OCI-LY1 (cell line): ENCODE measurements at regions not wholly inside any gene's neighbourhood (a gene's known extent, or its start where the extent isn't known, plus 50 kb on each side); places are given as distances from the start of the nearest gene placed in this dataset.

ENCODE experiments used
- H2AFZ ChIP-seq: fragments of 200-600 bp; sonication (generic), shearing (Covaris generic); 2 replicates; pipeline ENCODE4 v1.6.0; 2014; ENCODE audit warnings: antibody characterized with exemption, mild to moderate bottlenecking, low read length
- H3F3A ChIP-seq: fragments of 200-600 bp; sonication (generic), shearing (Covaris generic); 2 replicates; pipeline ENCODE4 v1.6.0; 2014; ENCODE audit warnings: mild to moderate bottlenecking, antibody characterized with exemption, low read length, moderate library complexity; ENCODE audit not compliant: insufficient read depth
- H3K27ac ChIP-seq: fragments of 200-600 bp; sonication (generic); 2 replicates; pipeline ENCODE4 v1.5.1; 2014; ENCODE audit warnings: low read length, mixed run types, mild to moderate bottlenecking, low read depth; ENCODE audit not compliant: poor library complexity, severe bottlenecking
- H3K27me3 ChIP-seq: fragments of 200-600 bp; sonication (generic); 2 replicates; pipeline ENCODE4 v1.6.0; 2014; ENCODE audit warnings: antibody characterized with exemption, mild to moderate bottlenecking, low read length, moderate library complexity; ENCODE audit not compliant: insufficient read depth
- H3K36me3 ChIP-seq: fragments of 200-600 bp; sonication (generic); 2 replicates; pipeline ENCODE4 v1.6.1; 2014; ENCODE audit warnings: mild to moderate bottlenecking, antibody characterized with exemption, low read length, moderate library complexity, mixed read lengths; ENCODE audit not compliant: insufficient read depth
- H3K4me1 ChIP-seq: fragments of 200-600 bp; sonication (generic); 2 replicates; pipeline ENCODE4 v1.5.1; 2014; ENCODE audit warnings: mild to moderate bottlenecking, low read length, moderate library complexity; ENCODE audit not compliant: insufficient read depth, severe bottlenecking
- H3K4me2 ChIP-seq: fragments of 200-600 bp; sonication (generic), shearing (Covaris generic); 2 replicates; pipeline ENCODE4 v1.6.1; 2014; ENCODE audit warnings: low read length
- H3K4me3 ChIP-seq: fragments of 200-600 bp; sonication (generic); 2 replicates; pipeline ENCODE4 v1.5.1; 2014; ENCODE audit warnings: low read length, low read depth, mild to moderate bottlenecking, mixed read lengths; ENCODE audit not compliant: poor library complexity, severe bottlenecking
- H3K79me2 ChIP-seq: fragments of 200-600 bp; shearing (Covaris generic); 2 replicates; pipeline ENCODE4 v1.6.1; 2016; ENCODE audit warnings: mixed run types, low read length, mixed read lengths; ENCODE audit not compliant: insufficient read depth
- H3K9ac ChIP-seq: fragments of 200-600 bp; sonication (generic), shearing (Covaris generic); 2 replicates; pipeline ENCODE4 v1.6.1; 2014; ENCODE audit warnings: mild to moderate bottlenecking, low read length, mixed read lengths
- H3K9me2 ChIP-seq: fragments of 200-600 bp; sonication (generic), shearing (Covaris generic); 2 replicates; pipeline ENCODE4 v1.6.1; 2014; ENCODE audit warnings: low read depth, mild to moderate bottlenecking, low read length, mixed read lengths
- H3K9me3 ChIP-seq: fragments of 200-600 bp; shearing (Covaris generic); 2 replicates; pipeline ENCODE4 v1.6.1; 2014; ENCODE audit warnings: low read length, mixed read lengths
- H4K20me1 ChIP-seq: fragments of 200-600 bp; sonication (generic), shearing (Covaris generic); 2 replicates; pipeline ENCODE4 v1.6.0; 2016; ENCODE audit warnings: mild to moderate bottlenecking, low read length; ENCODE audit not compliant: insufficient read depth
- EZH2 ChIP-seq: fragments of 200-600 bp; sonication (generic), shearing (Covaris generic); IDR thresholded peaks from 2 replicates; pipeline ENCODE4 v1.8.0; 2017; ENCODE audit warnings: borderline replicate concordance, mixed run types, mild to moderate bottlenecking, antibody characterized with exemption, low read length, moderate library complexity, mixed read lengths
- TF ChIP-seq, protein P1 (sequence below): fragments of 200-600 bp; sonication (generic), shearing (Covaris generic); IDR thresholded peaks from 2 replicates; pipeline ENCODE4 v1.5.1; 2017; ENCODE audit warnings: mild to moderate bottlenecking, antibody characterized with exemption, low read length, moderate library complexity, mixed read lengths

- Histone ChIP-seq H3F3A (no peaks in the 10 kb centered on the region), H2AFZ (no peak overlapping the region), H3K4me2 (no peak overlapping the region), H3K9me2 (no peaks in the 10 kb centered on the region), H3K36me3 (no peaks in the 10 kb centered on the region), H3K9me3 (peaks cover 10% of the 10 kb centered on the region), H3K27me3 (no peaks in the 10 kb centered on the region), H3K4me3 (no peak overlapping the region), H3K9ac (no peak overlapping the region), H3K4me1 (no peaks in the 10 kb centered on the region), H4K20me1 (no peaks in the 10 kb centered on the region), H3K79me2 (no peaks in the 10 kb centered on the region), H3K27ac (no peak overlapping the region)
- TF ChIP-seq EZH2 = no peak
- TF ChIP-seq, protein P1, sequence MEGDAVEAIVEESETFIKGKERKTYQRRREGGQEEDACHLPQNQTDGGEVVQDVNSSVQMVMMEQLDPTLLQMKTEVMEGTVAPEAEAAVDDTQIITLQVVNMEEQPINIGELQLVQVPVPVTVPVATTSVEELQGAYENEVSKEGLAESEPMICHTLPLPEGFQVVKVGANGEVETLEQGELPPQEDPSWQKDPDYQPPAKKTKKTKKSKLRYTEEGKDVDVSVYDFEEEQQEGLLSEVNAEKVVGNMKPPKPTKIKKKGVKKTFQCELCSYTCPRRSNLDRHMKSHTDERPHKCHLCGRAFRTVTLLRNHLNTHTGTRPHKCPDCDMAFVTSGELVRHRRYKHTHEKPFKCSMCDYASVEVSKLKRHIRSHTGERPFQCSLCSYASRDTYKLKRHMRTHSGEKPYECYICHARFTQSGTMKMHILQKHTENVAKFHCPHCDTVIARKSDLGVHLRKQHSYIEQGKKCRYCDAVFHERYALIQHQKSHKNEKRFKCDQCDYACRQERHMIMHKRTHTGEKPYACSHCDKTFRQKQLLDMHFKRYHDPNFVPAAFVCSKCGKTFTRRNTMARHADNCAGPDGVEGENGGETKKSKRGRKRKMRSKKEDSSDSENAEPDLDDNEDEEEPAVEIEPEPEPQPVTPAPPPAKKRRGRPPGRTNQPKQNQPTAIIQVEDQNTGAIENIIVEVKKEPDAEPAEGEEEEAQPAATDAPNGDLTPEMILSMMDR = no peak
Observed at GRCh38 chr2:129915303-129915840, 64.1 kb upstream of the RAB6C start.

DNA sequence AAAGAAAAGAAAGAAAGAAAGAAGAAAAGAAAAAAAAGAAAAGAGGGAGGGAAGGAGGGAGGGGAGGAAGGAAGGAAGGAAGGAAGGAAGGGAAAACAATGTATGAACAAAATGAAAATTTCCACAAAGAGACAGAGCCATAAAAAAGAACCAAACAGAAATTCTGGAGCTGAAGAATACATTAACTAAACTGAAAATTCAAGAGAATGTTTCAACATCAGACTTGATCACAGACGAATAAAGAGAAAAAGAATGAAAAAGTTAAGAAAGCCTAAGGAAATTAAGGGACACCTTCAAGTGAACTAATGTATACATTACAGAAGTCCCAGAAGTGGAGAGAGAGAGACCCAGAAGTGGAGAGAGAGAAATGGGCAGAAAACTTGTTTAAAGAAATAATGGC is 60.9 kb upstream of the RAB6C start:
- Histone ChIP-seq H3K9me3 (peaks cover 10% of the 10 kb centered on the region), H3F3A (no peaks in the 10 kb centered on the region), H3K9me2 (no peaks in the 10 kb centered on the region), H2AFZ (no peak overlapping the region), H3K9ac (no peak overlapping the region), H3K4me1 (no peaks in the 10 kb centered on the region), H3K79me2 (no peaks in the 10 kb centered on the region), H3K4me3 (no peak overlapping the region), H3K36me3 (no peaks in the 10 kb centered on the region), H3K27ac (no peak overlapping the region), H3K4me2 (no peak overlapping the region), H4K20me1 (no peaks in the 10 kb centered on the region), H3K27me3 (no peaks in the 10 kb centered on the region)
- TF ChIP-seq, protein P1 = no peak
- TF ChIP-seq EZH2 = no peak

- Histone ChIP-seq H3K4me1 (no peaks in the 10 kb centered on the region), H3F3A (no peaks in the 10 kb centered on the region), H3K9ac (no peak overlapping the region), H3K9me2 (no peaks in the 10 kb centered on the region), H3K27ac (no peak overlapping the region), H3K36me3 (no peaks in the 10 kb centered on the region), H2AFZ (no peak overlapping the region), H3K4me2 (no peak overlapping the region), H3K27me3 (no peaks in the 10 kb centered on the region), H4K20me1 (no peaks in the 10 kb centered on the region), H3K79me2 (no peaks in the 10 kb centered on the region), H3K9me3 (peaks cover 10% of the 10 kb centered on the region), H3K4me3 (no peak overlapping the region)
- TF ChIP-seq, protein P1 = no peak
- no peak for TF ChIP-seq EZH2
Observed at GRCh38 chr2:129922571-129923264, 56.7 kb upstream of the RAB6C start.
